Kidney epithelial cell (primary cell): ENCODE measurements at regions not wholly inside any gene's neighbourhood (a gene's known extent, or its start where the extent isn't known, plus 50 kb on each side); places are given as distances from the start of the nearest gene placed in this dataset.

Experiments
- DNase-seq: peaks from one replicate; pipeline ENCODE4 v3.0.0-alpha.2; 2010; ENCODE audit warnings: low read depth
- H3K27me3 ChIP-seq: 2 replicates; pipeline ENCODE4 v1.6.0; 2011; ENCODE audit warnings: low read length; ENCODE audit not compliant: control insufficient read depth, insufficient read depth
- H3K36me3 ChIP-seq: 2 replicates; pipeline ENCODE4 v1.5.1; 2011; ENCODE audit warnings: low read length; ENCODE audit not compliant: control insufficient read depth, insufficient read depth
- H3K4me3 ChIP-seq: 2 replicates; pipeline ENCODE4 v1.5.1; 2011; ENCODE audit warnings: low read depth, mild to moderate bottlenecking, control low read depth, low read length
- CTCF ChIP-seq: IDR thresholded peaks from 2 replicates; pipeline ENCODE4 v1.5.1; 2011; ENCODE audit warnings: mild to moderate bottlenecking, moderate library complexity, low read length, control low read depth, inconsistent platforms; ENCODE audit not compliant: insufficient read depth, poor library complexity, severe bottlenecking

DNA sequence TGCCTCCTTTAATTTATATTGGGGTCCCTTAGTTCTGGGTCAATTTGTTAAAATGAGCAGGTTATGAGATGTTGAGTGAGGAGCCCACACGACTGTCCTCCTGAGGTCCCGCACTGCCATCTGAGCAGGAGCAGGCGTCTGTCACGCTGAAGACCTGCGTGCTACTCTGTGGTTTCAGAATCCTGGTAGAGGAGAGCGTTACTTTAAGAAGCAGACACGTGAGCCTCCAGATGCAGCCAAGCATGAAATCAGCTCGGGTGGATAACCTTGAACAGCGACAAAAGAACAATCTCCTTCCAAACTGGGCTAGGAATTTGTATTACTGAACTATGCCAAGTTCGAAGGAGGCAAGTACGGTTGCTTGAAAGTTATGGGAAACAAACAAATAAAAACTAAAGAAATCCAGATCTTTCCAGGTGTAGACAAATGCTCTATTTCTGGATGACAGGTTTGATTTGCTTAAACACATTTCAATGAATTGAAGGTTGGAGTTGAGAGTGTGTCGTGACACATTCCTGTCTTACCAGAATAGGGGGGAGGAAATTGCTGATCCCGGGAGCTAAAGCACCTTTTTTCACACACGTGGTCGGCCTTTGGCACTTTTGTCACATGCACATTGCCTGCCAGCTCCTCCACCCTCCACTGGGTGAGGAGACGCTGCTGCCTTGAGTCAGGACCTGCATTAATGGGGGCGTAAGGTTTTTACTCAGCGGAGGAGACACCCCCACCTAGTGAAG lies 945.5 kb upstream of the SLC10A2 start:
- H3K36me3 ChIP-seq, result no peaks in the 10 kb centered on the region
- no peak for TF ChIP-seq CTCF
- DNase-seq, result no peak
- H3K27me3 ChIP-seq, result no peaks in the 10 kb centered on the region
- no peak overlapping the region for H3K4me3 ChIP-seq

DNA sequence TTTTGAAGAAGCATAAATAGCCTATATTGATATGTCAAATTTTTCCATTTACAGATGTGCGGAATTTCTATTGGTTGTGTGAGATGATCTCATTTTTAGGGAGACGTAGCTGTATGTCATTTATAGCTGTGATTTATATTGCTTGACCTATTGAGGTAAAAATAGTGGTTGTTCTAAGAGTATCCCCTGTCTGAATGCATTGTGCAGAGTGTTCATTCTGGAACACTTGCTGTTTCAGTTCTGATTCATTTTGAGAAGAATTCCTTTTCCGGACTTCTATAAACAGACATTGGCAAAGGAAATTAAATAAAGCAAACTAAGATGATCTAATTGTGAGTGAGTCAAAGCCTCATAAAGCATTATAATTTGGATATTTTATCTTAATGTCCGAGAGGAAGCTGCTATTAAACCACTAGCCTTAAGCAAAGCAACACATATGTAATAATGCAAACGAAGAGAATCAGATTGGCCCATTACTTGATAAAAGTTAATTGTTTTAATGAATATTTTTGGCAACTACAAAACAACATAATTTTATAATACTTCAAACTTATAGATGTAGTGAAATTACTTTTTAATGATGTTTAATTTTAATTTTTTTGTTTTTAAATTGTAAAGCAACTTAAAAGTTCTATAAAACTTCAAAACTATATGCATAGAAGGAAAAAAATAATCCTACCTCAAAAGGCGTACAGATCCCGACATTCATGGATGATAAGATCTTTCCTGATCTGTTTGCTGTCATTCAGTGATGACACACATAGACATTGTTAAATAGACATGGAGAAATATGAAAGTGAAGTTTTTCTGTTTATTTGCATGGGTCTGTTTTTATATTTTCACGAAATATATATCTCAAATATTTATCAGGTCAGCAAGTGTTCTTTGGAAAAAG lies 942.6 kb upstream of the SLC10A2 start:
- no peak overlapping the region for H3K4me3 ChIP-seq
- TF ChIP-seq CTCF, result no peak
- no peaks in the 10 kb centered on the region for H3K27me3 ChIP-seq
- no peaks in the 10 kb centered on the region for H3K36me3 ChIP-seq
- no peak for DNase-seq

- Histone ChIP-seq H3K36me3 (no peaks in the 10 kb centered on the region), H3K4me3 (no peak overlapping the region), H3K27me3 (no peaks in the 10 kb centered on the region)
- DNase-seq, result no peak
- no peak for TF ChIP-seq CTCF
Measured at GRCh38 chr13:104008075-104008474, 941.9 kb upstream of the SLC10A2 start.

DNA sequence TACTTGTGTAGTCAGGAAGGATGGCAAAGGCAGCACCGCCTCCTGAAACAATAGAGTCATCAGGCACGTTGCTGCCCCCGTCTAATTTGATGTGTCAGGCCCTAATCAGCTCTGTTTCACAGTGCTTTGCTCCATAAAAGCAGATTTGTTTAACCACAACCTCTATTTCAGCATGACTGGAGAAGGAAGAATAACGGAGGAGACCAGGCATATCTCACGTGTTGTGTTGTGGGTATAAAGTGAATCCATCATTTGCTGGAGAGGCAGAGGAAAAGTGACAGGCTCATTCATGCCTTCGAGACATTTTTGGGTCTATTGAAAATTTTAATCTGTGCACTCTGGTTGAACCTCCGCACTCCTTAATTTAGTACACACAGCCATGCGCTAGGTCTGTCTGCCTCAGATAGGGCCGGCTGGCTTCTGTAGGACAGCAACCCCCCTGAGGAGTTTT lies 940.4 kb upstream of the SLC10A2 start:
- TF ChIP-seq CTCF, result no peak
- Histone ChIP-seq H3K27me3 (no peaks in the 10 kb centered on the region), H3K36me3 (no peaks in the 10 kb centered on the region), H3K4me3 (no peak overlapping the region)
- peak; percentile 78 for DNase-seq

- Histone ChIP-seq H3K36me3 (no peaks in the 10 kb centered on the region), H3K27me3 (no peaks in the 10 kb centered on the region), H3K4me3 (no peak overlapping the region)
- no peak for TF ChIP-seq CTCF
- no peak for DNase-seq
Measured at GRCh38 chr13:104004572-104004971, 938.4 kb upstream of the SLC10A2 start.
